HEK293 (cell line): ENCODE measurements at regions not wholly inside any gene's neighbourhood (a gene's known extent, or its start where the extent isn't known, plus 50 kb on each side); places are given as distances from the start of the nearest gene placed in this dataset.

Source experiments
- CTCF ChIA-PET: fragments of 350-600 bp; formaldehyde crosslinking; extraction: SDS; loops from one replicate; lab custom pipeline; 2021; ENCODE audit warnings: antibody characterized with exemption; lab: Yijun Ruan, JAX
- POLR2A ChIA-PET: fragments of 300-600 bp; formaldehyde crosslinking; extraction: SDS; loops from one replicate; lab custom pipeline; 2020; ENCODE audit warnings: antibody characterized with exemption, inconsistent platforms; lab: Yijun Ruan, JAX
- H3K27ac ChIP-seq: fragments of 200-500 bp; sonication (Bioruptor generic); 2 replicates; pipeline ENCODE4 v1.5.1; 2014; ENCODE audit warnings: low read depth, low read length, control low read depth, inconsistent platforms; ENCODE audit errors: extremely low read depth
- H3K36me3 ChIP-seq, 2 experiments: fragments of 200-500 bp in 1 of 2; sonication (Bioruptor generic) in 1 of 2; 1 replicate in 1 of 2; 2 replicates in 1 of 2; pipeline ENCODE4 v1.5.1; 2014 to 2017; ENCODE audit warnings: inconsistent platforms in 2 of 2, low read length in 2 of 2; ENCODE audit not compliant: control insufficient read depth in 2 of 2, insufficient read depth in 1 of 2
- H3K4me1 ChIP-seq: fragments of 200-500 bp; sonication (Bioruptor generic); 2 replicates; pipeline ENCODE4 v1.5.1; 2014; ENCODE audit warnings: mild to moderate bottlenecking, low read length, inconsistent platforms; ENCODE audit not compliant: control insufficient read depth, insufficient read depth
- H3K4me3 ChIP-seq: 2 replicates; pipeline ENCODE4 v1.5.1; 2011; ENCODE audit warnings: low read depth, mild to moderate bottlenecking, control low read depth, low read length, moderate library complexity
- H3K9me3 ChIP-seq: fragments of 200-500 bp; sonication (Bioruptor generic); 2 replicates; pipeline ENCODE4 v1.5.1; 2014; ENCODE audit warnings: low read depth, low read length, inconsistent platforms; ENCODE audit not compliant: control insufficient read depth, insufficient read depth
- GLIS2 ChIP-seq: fragments of 450-650 bp; formaldehyde crosslinking; IDR thresholded peaks from 2 replicates; pipeline ENCODE4 v1.5.1; 2016; ENCODE audit warnings: missing biosample characterization, missing genetic modification characterization
- HOXC10 ChIP-seq: sonication (generic); formaldehyde crosslinking; IDR thresholded peaks from 2 replicates; pipeline ENCODE4 v1.8.1; 2023; ENCODE audit warnings: mild to moderate bottlenecking, missing genetic modification reagents
- PRDM2 ChIP-seq: fragments of 450-650 bp; formaldehyde crosslinking; IDR thresholded peaks from 2 replicates; pipeline ENCODE4 v1.5.1; 2016; ENCODE audit warnings: missing biosample characterization, missing genetic modification characterization, borderline replicate concordance
- SP7 ChIP-seq: fragments of 450-650 bp; formaldehyde crosslinking; IDR thresholded peaks from 2 replicates; pipeline ENCODE4 v1.5.1; 2016; ENCODE audit warnings: missing biosample characterization, missing genetic modification characterization
- ZBTB11 ChIP-seq: fragments of 450-650 bp; formaldehyde crosslinking; conservative IDR thresholded peaks from 2 replicates; pipeline ENCODE4 v1.5.1; 2016; ENCODE audit warnings: low read depth, missing biosample characterization, missing genetic modification characterization
- ZEB2 ChIP-seq: fragments of 450-650 bp; formaldehyde crosslinking; IDR thresholded peaks from 2 replicates; pipeline ENCODE4 v1.5.1; 2016; ENCODE audit warnings: missing biosample characterization, missing genetic modification characterization
- ZFP3 ChIP-seq: fragments of 450-650 bp; formaldehyde crosslinking; IDR thresholded peaks from 2 replicates; pipeline ENCODE4 v1.5.1; 2016; ENCODE audit warnings: low read depth, missing biosample characterization, missing genetic modification characterization
- ZFP37 ChIP-seq: fragments of 450-650 bp; formaldehyde crosslinking; IDR thresholded peaks from 2 replicates; pipeline ENCODE4 v1.5.1; 2016; ENCODE audit warnings: missing biosample characterization, missing genetic modification characterization
- ZNF146 ChIP-seq: fragments of 450-650 bp; formaldehyde crosslinking; IDR thresholded peaks from 2 replicates; pipeline ENCODE4 v1.5.1; 2016; ENCODE audit warnings: missing biosample characterization, missing genetic modification characterization
- ZNF175 ChIP-seq: fragments of 450-650 bp; formaldehyde crosslinking; IDR thresholded peaks from 2 replicates; pipeline ENCODE4 v1.5.1; 2016; ENCODE audit warnings: missing biosample characterization, missing genetic modification characterization
- ZNF202 ChIP-seq: fragments of 450-650 bp; formaldehyde crosslinking; IDR thresholded peaks from 2 replicates; pipeline ENCODE4 v1.5.1; 2016; ENCODE audit warnings: missing biosample characterization, missing genetic modification characterization, borderline replicate concordance
- ZNF248 ChIP-seq: fragments of 450-650 bp; formaldehyde crosslinking; IDR thresholded peaks from 2 replicates; pipeline ENCODE4 v1.5.1; 2017; ENCODE audit warnings: missing biosample characterization, missing genetic modification characterization
- ZNF366 ChIP-seq: fragments of 450-650 bp; formaldehyde crosslinking; conservative IDR thresholded peaks from 2 replicates; pipeline ENCODE4 v1.5.1; 2016; ENCODE audit warnings: missing biosample characterization, missing genetic modification characterization
- ZNF423 ChIP-seq: fragments of 450-650 bp; formaldehyde crosslinking; IDR thresholded peaks from 2 replicates; pipeline ENCODE4 v1.5.1; 2016; ENCODE audit warnings: missing biosample characterization, missing genetic modification characterization
- ZNF501 ChIP-seq: fragments of 450-650 bp; formaldehyde crosslinking; IDR thresholded peaks from 2 replicates; pipeline ENCODE4 v1.5.1; 2016; ENCODE audit warnings: missing biosample characterization, missing genetic modification characterization
- ZNF660 ChIP-seq: fragments of 450-650 bp; IDR thresholded peaks from 2 replicates; pipeline ENCODE4 v1.5.1; 2018; ENCODE audit warnings: missing biosample characterization, mild to moderate bottlenecking, missing genetic modification characterization
- ZNF664 ChIP-seq: fragments of 450-650 bp; formaldehyde crosslinking; IDR thresholded peaks from 2 replicates; pipeline ENCODE4 v1.5.1; 2016; ENCODE audit warnings: missing biosample characterization, missing genetic modification characterization
- TF ChIP-seq, protein P1 (sequence below): fragments of 450-650 bp; formaldehyde crosslinking; IDR thresholded peaks from 2 replicates; pipeline ENCODE4 v1.5.1; 2016; ENCODE audit warnings: missing biosample characterization, missing genetic modification characterization, borderline replicate concordance
- TF ChIP-seq, protein P2 (sequence below): fragments of 450-650 bp; formaldehyde crosslinking; IDR thresholded peaks from 2 replicates; pipeline ENCODE4 v1.5.1; 2016; ENCODE audit warnings: missing biosample characterization, missing genetic modification characterization

- TF ChIP-seq GLIS2 (tag by site-specific recombination) (no peak), ZNF146 (tag by site-specific recombination) (no peak), ZNF501 (tag by site-specific recombination) (no peak), ZBTB11 (no peak)
These were observed 434.7 kb upstream of the PDZRN3 start (continued) for GRCh38 chr3:74059301-74059922.

GRCh38 chr3:74057169-74057568 is 432.4 kb upstream of the PDZRN3 start:
- no peak overlapping the region for H3K27ac ChIP-seq
- no peaks in the 10 kb centered on the region for H3K9me3 ChIP-seq
- no peak for TF ChIP-seq ZFP3 (tag by site-specific recombination)
- no peak for TF ChIP-seq ZNF366 (tag by site-specific recombination)
- TF ChIP-seq ZNF175 (tag by site-specific recombination), result no peak
- no peak for TF ChIP-seq SP7 (tag by site-specific recombination)
- TF ChIP-seq ZNF248, result no peak
- TF ChIP-seq, protein P1, sequence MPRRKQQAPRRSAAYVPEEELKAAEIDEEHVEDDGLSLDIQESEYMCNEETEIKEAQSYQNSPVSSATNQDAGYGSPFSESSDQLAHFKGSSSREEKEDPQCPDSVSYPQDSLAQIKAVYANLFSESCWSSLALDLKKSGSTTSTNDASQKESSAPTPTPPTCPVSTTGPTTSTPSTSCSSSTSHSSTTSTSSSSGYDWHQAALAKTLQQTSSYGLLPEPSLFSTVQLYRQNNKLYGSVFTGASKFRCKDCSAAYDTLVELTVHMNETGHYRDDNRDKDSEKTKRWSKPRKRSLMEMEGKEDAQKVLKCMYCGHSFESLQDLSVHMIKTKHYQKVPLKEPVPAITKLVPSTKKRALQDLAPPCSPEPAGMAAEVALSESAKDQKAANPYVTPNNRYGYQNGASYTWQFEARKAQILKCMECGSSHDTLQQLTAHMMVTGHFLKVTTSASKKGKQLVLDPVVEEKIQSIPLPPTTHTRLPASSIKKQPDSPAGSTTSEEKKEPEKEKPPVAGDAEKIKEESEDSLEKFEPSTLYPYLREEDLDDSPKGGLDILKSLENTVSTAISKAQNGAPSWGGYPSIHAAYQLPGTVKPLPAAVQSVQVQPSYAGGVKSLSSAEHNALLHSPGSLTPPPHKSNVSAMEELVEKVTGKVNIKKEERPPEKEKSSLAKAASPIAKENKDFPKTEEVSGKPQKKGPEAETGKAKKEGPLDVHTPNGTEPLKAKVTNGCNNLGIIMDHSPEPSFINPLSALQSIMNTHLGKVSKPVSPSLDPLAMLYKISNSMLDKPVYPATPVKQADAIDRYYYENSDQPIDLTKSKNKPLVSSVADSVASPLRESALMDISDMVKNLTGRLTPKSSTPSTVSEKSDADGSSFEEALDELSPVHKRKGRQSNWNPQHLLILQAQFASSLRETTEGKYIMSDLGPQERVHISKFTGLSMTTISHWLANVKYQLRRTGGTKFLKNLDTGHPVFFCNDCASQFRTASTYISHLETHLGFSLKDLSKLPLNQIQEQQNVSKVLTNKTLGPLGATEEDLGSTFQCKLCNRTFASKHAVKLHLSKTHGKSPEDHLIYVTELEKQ (tag by site-specific recombination), result no peak
- no peak for TF ChIP-seq HOXC10
- TF ChIP-seq ZEB2 (tag by site-specific recombination), result no peak
- TF ChIP-seq, protein P2, sequence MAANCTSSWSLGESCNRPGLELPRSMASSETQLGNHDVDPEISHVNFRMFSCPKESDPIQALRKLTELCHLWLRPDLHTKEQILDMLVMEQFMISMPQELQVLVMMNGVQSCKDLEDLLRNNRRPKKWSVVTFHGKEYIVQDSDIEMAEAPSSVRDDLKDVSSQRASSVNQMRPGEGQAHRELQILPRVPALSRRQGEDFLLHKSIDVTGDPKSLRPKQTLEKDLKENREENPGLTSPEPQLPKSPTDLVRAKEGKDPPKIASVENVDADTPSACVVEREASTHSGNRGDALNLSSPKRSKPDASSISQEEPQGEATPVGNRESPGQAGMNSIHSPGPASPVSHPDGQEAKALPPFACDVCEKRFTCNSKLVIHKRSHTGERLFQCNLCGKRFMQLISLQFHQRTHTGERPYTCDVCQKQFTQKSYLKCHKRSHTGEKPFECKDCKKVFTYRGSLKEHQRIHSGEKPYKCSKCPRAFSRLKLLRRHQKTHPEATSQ (tag by site-specific recombination), result no peak
- TF ChIP-seq ZNF664 (tag by site-specific recombination), result no peak
- no peaks in the 10 kb centered on the region for H3K4me1 ChIP-seq
- no peak overlapping the region for H3K4me3 ChIP-seq
- ChIA-PET CTCF (no interaction called here), POLR2A (no interaction called here)
- H3K36me3 ChIP-seq, result no peaks in the 10 kb centered on the region

- POLR2A ChIA-PET, result no interaction called here
- H3K36me3 ChIP-seq, result no peaks in the 10 kb centered on the region
- H3K9me3 ChIP-seq, result no peaks in the 10 kb centered on the region
- CTCF ChIA-PET, result interaction anchor here (0.9 kb wide), 1 partner anchor 841 kb away, joined by 4 read pairs; no protein-coding TSS in a partner anchor
- H3K27ac ChIP-seq, result no peak overlapping the region
- no peaks in the 10 kb centered on the region for H3K4me1 ChIP-seq
- H3K4me3 ChIP-seq, result no peak overlapping the region
- TF ChIP-seq ZFP37 (tag by site-specific recombination) (no peak), ZNF660 (tag by site-specific recombination) (no peak), PRDM2 (tag by site-specific recombination) (no peak), ZNF423 (tag by site-specific recombination) (no peak), ZNF202 (tag by site-specific recombination) (no peak)
These were observed 430.3 kb upstream of the PDZRN3 start for GRCh38 chr3:74055061-74055460.
